ENCODE measurements at regions not wholly inside any gene's neighbourhood (a gene's known extent, or its start where the extent isn't known, plus 50 kb on each side); places are given as distances from the start of the nearest gene placed in this dataset.
"Not testable (repeated sequence)": the region's sequence is repeated elsewhere in the genome, so short reads cannot be mapped to it uniquely, and the experiment has no call there.

DNA sequence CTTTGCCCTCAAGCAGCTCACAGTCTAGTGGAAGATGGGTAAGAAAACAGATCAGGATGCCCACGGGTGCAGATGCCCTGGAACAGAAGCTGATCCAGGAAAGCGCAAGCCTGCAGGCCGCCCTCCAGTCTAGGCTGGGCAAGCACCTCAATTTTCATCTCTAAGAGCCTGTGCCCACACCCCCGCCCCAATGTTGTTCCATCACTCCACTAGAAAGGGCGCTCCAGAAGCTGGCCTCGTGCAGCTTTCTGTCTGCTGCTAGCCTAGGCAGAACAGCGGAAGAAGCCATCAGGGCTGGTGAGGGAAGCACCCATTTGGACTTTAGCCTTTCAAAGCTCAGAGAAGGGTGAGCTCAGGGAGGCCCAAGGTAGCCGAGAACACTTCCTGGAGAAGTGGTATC lies 527.1 kb downstream of the TP53TG3F start:
- H3K27ac ChIP-seq (ENCODE audit: low read depth in 1 of 3, low read length in 2 of 3); DNase-seq; H3K36me3 ChIP-seq (ENCODE audit: control insufficient read depth in 3 of 3, insufficient read depth in 2 of 3, low read depth in 1 of 3, low read length in 3 of 3); H3K4me1 ChIP-seq (ENCODE audit: control insufficient read depth in 3 of 3, insufficient read depth in 2 of 3, low read depth in 1 of 3, low read length in 2 of 3); FAIRE-seq; H3K27me3 ChIP-seq (ENCODE audit: control insufficient read depth in 3 of 3, insufficient read depth in 3 of 3, low read length in 3 of 3); H3K4me3 ChIP-seq (ENCODE audit: low read depth in 1 of 3, low read length in 3 of 3); H3K9me3 ChIP-seq (ENCODE audit: control insufficient read depth in 2 of 2, insufficient read depth in 1 of 2, low read depth in 1 of 2, low read length in 1 of 2): not testable (repeated sequence)
- 87 to 93% (median 91%) methylated on average over 3 to 6 of the region's 8 CpGs for WGBS, 3 donors

DNA sequence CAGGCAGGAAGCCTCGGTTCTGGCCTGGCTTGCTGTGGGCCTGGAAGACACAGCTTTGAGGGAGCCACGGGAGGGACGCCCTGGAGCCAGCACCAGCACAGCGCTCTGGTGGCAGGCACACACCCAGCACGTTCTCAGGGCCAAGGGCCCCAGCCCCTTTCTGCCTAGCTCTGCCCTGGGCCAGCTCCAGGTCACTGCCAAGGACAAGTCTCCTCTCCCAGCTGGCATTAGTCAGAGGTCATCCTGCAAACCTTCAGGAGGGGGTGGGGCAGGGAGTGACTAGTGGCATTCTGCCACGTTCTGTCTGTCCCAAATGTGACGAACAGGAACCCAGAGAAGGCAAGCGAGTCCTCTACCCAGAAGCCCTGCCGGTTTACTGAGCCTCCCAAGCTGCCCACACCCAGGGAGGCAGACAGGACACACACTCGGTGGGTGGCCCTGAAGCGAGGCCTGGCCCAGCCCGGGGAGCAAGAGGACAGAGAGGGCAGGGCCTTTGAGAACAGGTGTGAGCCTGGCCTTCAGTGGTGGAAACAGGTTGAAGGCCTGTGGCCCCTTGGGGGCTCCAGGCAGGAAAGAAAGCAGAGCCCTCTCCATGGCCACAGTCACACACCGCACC lies 528.0 kb downstream of the TP53TG3F start:
- 77 to 100% (median 93%) methylated on average over 2 to 8 of the region's 13 CpGs for WGBS, 3 donors
- not testable (repeated sequence) for H3K27ac ChIP-seq (ENCODE audit: low read depth in 1 of 3, low read length in 2 of 3); H3K36me3 ChIP-seq (ENCODE audit: control insufficient read depth in 3 of 3, insufficient read depth in 2 of 3, low read depth in 1 of 3, low read length in 3 of 3); H3K27me3 ChIP-seq (ENCODE audit: control insufficient read depth in 3 of 3, insufficient read depth in 3 of 3, low read length in 3 of 3); FAIRE-seq; H3K4me1 ChIP-seq (ENCODE audit: control insufficient read depth in 3 of 3, insufficient read depth in 2 of 3, low read depth in 1 of 3, low read length in 2 of 3); DNase-seq; H3K9me3 ChIP-seq (ENCODE audit: control insufficient read depth in 2 of 2, insufficient read depth in 1 of 2, low read depth in 1 of 2, low read length in 1 of 2); H3K4me3 ChIP-seq (ENCODE audit: low read depth in 1 of 3, low read length in 3 of 3)

DNA sequence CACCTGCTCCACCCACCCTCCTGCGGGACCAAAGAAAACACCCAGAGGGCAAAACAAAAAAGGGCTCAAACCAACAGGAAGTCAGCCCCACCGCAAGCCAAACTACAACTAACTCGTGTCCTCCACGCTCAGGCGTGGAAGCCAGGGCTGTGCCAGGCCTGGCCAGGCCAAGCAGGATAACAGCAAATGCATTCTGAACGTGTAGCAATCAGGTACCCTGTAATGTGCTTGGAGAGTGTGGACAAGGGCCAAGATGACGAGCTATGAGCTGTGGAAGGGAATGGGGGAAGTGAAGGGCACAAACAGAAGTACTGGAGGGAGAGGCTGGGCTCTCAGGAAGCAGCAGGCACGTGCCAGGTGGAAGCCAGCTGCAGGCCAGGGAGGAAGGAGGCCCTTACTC lies 528.6 kb downstream of the TP53TG3F start:
- H3K4me1 ChIP-seq (ENCODE audit: control insufficient read depth in 3 of 3, insufficient read depth in 2 of 3, low read depth in 1 of 3, low read length in 2 of 3); H3K9me3 ChIP-seq (ENCODE audit: control insufficient read depth in 2 of 2, insufficient read depth in 1 of 2, low read depth in 1 of 2, low read length in 1 of 2); H3K27me3 ChIP-seq (ENCODE audit: control insufficient read depth in 3 of 3, insufficient read depth in 3 of 3, low read length in 3 of 3); H3K4me3 ChIP-seq (ENCODE audit: low read depth in 1 of 3, low read length in 3 of 3); DNase-seq; H3K27ac ChIP-seq (ENCODE audit: low read depth in 1 of 3, low read length in 2 of 3); H3K36me3 ChIP-seq (ENCODE audit: control insufficient read depth in 3 of 3, insufficient read depth in 2 of 3, low read depth in 1 of 3, low read length in 3 of 3); FAIRE-seq: not testable (repeated sequence)
- no CpG with 5 or more reads among the region's 8 CpGs for WGBS, 3 donors

DNA sequence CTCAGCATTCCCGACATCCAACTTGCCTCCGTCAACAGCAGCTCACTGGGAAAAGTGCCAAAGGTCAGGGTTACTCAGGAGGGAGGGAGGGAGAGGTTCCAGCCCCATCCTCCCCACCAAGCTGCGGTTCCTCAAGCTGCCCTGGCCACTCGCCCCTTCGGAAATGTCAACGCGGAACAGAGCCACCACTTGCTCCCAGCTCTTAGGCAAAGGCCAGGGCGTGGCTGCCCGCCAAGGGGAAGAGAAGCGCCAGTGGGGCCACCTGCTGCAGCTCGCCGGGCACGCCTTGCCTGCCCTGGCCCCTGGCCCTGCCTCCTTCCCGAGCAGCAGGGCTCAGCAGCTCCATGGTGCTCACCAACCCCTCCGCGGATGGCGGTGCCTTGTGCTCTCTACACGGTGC lies 531.1 kb downstream of the TP53TG3F start:
- not testable (repeated sequence) for H3K27ac ChIP-seq (ENCODE audit: low read depth in 1 of 3, low read length in 2 of 3); H3K36me3 ChIP-seq (ENCODE audit: control insufficient read depth in 3 of 3, insufficient read depth in 2 of 3, low read depth in 1 of 3, low read length in 3 of 3); H3K27me3 ChIP-seq (ENCODE audit: control insufficient read depth in 3 of 3, insufficient read depth in 3 of 3, low read length in 3 of 3); FAIRE-seq; H3K9me3 ChIP-seq (ENCODE audit: control insufficient read depth in 2 of 2, insufficient read depth in 1 of 2, low read depth in 1 of 2, low read length in 1 of 2); H3K4me1 ChIP-seq (ENCODE audit: control insufficient read depth in 3 of 3, insufficient read depth in 2 of 3, low read depth in 1 of 3, low read length in 2 of 3); H3K4me3 ChIP-seq (ENCODE audit: low read depth in 1 of 3, low read length in 3 of 3); DNase-seq
- WGBS, 3 donors: no CpG with 5 or more reads among the region's 18 CpGs

DNA sequence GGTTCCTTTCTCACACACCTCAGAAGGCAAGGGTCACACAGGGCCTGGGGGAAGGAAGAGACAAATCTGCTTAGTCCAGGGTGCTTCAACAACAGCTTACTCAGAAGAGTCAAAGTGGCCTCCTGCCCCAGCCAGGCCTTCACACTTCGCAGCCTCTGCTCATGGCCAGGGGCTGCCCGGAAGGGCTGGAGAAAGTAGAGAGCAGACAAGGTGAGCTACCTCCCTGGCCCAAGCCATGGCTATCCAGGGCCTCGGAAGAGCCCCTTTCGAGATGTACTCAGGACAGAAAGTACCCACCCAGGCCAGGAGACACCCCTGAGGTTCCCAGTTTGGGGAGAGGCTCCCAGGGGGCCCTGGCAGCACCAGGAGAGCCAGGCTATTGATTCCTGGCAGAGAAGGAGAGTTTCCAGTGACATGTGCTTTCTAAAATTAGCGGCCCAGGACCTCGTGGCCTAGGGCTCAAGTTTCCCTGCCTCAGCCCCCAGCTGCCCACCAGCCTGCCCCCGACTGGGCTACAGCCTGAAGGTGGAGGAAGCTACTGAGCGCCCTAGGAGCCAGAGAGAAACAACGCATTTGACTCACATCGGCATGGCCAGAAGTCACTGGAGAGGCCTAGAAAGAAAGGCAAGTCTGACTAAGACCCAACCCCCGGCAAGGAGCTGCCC lies 533.2 kb downstream of the TP53TG3F start:
- not testable (repeated sequence) for H3K36me3 ChIP-seq (ENCODE audit: control insufficient read depth in 3 of 3, insufficient read depth in 2 of 3, low read depth in 1 of 3, low read length in 3 of 3); H3K4me1 ChIP-seq (ENCODE audit: control insufficient read depth in 3 of 3, insufficient read depth in 2 of 3, low read depth in 1 of 3, low read length in 2 of 3); H3K4me3 ChIP-seq (ENCODE audit: low read depth in 1 of 3, low read length in 3 of 3); H3K9me3 ChIP-seq (ENCODE audit: control insufficient read depth in 2 of 2, insufficient read depth in 1 of 2, low read depth in 1 of 2, low read length in 1 of 2); DNase-seq; H3K27me3 ChIP-seq (ENCODE audit: control insufficient read depth in 3 of 3, insufficient read depth in 3 of 3, low read length in 3 of 3); H3K27ac ChIP-seq (ENCODE audit: low read depth in 1 of 3, low read length in 2 of 3); FAIRE-seq
- 77 to 80% (median 79%) methylated on average over 11 of the region's 11 CpGs for WGBS, 3 donors

DNA sequence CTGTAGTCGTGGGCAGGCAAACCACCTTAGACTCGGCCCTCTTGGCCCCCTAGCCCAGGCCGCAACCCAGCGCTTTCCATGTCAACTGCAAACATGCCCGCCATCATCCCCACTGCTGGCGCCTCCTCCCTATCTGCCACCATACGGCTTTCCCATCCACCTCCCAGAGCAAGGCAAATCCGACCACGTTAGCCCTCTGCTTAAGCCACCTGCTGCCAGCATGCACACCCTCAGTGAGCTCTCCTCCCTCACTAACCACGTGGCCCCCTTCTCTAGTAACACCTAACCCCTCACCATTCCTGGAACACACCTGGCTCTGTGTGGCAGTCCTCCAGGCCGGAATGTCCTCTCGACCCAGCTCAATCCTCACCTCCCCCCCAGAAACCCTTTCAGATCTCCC lies 534.8 kb downstream of the TP53TG3F start:
- H3K27ac ChIP-seq (ENCODE audit: low read depth in 1 of 3, low read length in 2 of 3); H3K9me3 ChIP-seq (ENCODE audit: control insufficient read depth in 2 of 2, insufficient read depth in 1 of 2, low read depth in 1 of 2, low read length in 1 of 2); H3K4me1 ChIP-seq (ENCODE audit: control insufficient read depth in 3 of 3, insufficient read depth in 2 of 3, low read depth in 1 of 3, low read length in 2 of 3); FAIRE-seq; H3K4me3 ChIP-seq (ENCODE audit: low read depth in 1 of 3, low read length in 3 of 3); H3K36me3 ChIP-seq (ENCODE audit: control insufficient read depth in 3 of 3, insufficient read depth in 2 of 3, low read depth in 1 of 3, low read length in 3 of 3); H3K27me3 ChIP-seq (ENCODE audit: control insufficient read depth in 3 of 3, insufficient read depth in 3 of 3, low read length in 3 of 3); DNase-seq: not testable (repeated sequence)
- 68 to 72% (median 69%) methylated on average over 6 to 10 of the region's 12 CpGs for WGBS, 3 donors

DNA sequence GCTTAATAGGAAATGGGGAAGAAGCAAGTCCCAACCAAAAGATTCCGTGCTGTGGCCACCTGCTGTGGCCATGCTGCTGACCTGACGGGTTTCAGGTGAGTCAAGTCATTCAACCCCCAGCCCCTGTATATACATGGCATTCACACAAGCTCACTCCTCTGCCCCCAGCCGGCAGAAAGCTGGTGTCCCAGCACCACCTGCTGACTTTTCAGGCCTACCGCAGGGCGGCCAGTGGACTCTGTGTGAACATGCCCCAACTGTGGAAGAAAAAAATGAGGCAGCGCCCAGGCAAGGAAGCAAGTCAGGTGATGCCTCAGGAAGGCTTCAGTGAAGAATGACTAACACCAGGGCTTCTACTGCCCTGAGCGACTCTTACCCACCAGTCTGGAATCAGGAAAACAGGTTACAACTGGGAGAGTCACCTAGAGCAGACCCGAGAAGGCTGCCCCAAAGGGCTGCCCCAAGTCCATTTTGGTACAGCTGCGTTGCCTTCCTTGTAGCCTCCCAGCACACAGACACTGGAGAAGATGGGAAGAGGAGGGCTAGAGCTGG lies 536.5 kb downstream of the TP53TG3F start:
- not testable (repeated sequence) for H3K27ac ChIP-seq (ENCODE audit: low read depth in 1 of 3, low read length in 2 of 3); H3K36me3 ChIP-seq (ENCODE audit: control insufficient read depth in 3 of 3, insufficient read depth in 2 of 3, low read depth in 1 of 3, low read length in 3 of 3); FAIRE-seq; H3K4me3 ChIP-seq (ENCODE audit: low read depth in 1 of 3, low read length in 3 of 3); H3K9me3 ChIP-seq (ENCODE audit: control insufficient read depth in 2 of 2, insufficient read depth in 1 of 2, low read depth in 1 of 2, low read length in 1 of 2); H3K4me1 ChIP-seq (ENCODE audit: control insufficient read depth in 3 of 3, insufficient read depth in 2 of 3, low read depth in 1 of 3, low read length in 2 of 3); DNase-seq; H3K27me3 ChIP-seq (ENCODE audit: control insufficient read depth in 3 of 3, insufficient read depth in 3 of 3, low read length in 3 of 3)
- 74 to 82% (median 76%) methylated on average over 7 to 8 of the region's 9 CpGs for WGBS, 3 donors

DNA sequence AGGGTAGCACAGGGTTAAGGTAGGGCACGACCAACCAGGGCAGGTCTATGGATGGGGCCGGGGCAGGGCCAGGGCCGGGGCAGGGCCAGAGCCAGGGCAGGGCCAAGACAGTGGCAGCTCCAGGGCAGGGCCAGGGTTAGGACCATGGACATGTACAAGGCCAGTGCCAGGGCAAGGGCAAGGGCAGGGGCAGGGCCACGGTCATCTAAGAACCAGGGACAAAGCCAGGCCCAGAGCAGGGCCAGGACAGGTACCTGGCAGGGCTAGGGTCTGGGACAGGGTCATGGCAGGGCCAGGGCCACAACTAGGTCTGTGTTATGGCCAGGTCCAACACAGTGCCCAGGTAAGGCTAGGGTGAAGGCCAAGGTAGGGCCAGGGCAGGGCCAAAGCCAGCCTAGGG lies 541.8 kb downstream of the TP53TG3F start:
- H3K4me1 ChIP-seq (ENCODE audit: control insufficient read depth in 3 of 3, insufficient read depth in 2 of 3, low read depth in 1 of 3, low read length in 2 of 3); FAIRE-seq; H3K9me3 ChIP-seq (ENCODE audit: control insufficient read depth in 2 of 2, insufficient read depth in 1 of 2, low read depth in 1 of 2, low read length in 1 of 2); H3K27ac ChIP-seq (ENCODE audit: low read depth in 1 of 3, low read length in 2 of 3); DNase-seq; H3K36me3 ChIP-seq (ENCODE audit: control insufficient read depth in 3 of 3, insufficient read depth in 2 of 3, low read depth in 1 of 3, low read length in 3 of 3); H3K4me3 ChIP-seq (ENCODE audit: low read depth in 1 of 3, low read length in 3 of 3); H3K27me3 ChIP-seq (ENCODE audit: control insufficient read depth in 3 of 3, insufficient read depth in 3 of 3, low read length in 3 of 3): not testable (repeated sequence)
- WGBS, 3 donors: 47 to 85% (median 83%) methylated on average over 1 to 2 of the region's 4 CpGs
